GM21786 (cell line): ENCODE measurements at regions not wholly inside any gene's neighbourhood (a gene's known extent, or its start where the extent isn't known, plus 50 kb on each side); places are given as distances from the start of the nearest gene placed in this dataset.

Experiments
- ATAC-seq: cut with Tn5 transposase; IDR thresholded peaks from one replicate; pipeline ENCODE4 v1.9.1; 2021; ENCODE audit not compliant: unreplicated experiment

- no peak for ATAC-seq
These were observed 317.4 kb downstream of the SLC4A3 start for GRCh38 chr2:219944866-219945265.

- ATAC-seq = no peak
These were observed 318.6 kb downstream of the SLC4A3 start for GRCh38 chr2:219946021-219946420.

- ATAC-seq = no peak
These were observed 319.1 kb downstream of the SLC4A3 start for GRCh38 chr2:219946529-219946928.

- no peak for ATAC-seq
These were observed 320.1 kb downstream of the SLC4A3 start for GRCh38 chr2:219947575-219947974.

- ATAC-seq = no peak
These were observed 321.6 kb downstream of the SLC4A3 start for GRCh38 chr2:219949053-219949452.

- no peak for ATAC-seq
These were observed 323.7 kb downstream of the SLC4A3 start for GRCh38 chr2:219951099-219951498.

- no peak for ATAC-seq
These were observed 326.9 kb downstream of the SLC4A3 start for GRCh38 chr2:219954331-219954730.

GRCh38 chr2:219957820-219958219 is 330.4 kb downstream of the SLC4A3 start:
- ATAC-seq = no peak

- ATAC-seq = no peak
These were observed 331.5 kb downstream of the SLC4A3 start for GRCh38 chr2:219958941-219959340.

- no peak for ATAC-seq
These were observed 332.0 kb downstream of the SLC4A3 start for GRCh38 chr2:219959471-219959870.

GRCh38 chr2:219961947-219962498 is 334.6 kb downstream of the SLC4A3 start:
- no peak for ATAC-seq

GRCh38 chr2:219962801-219963200 is 335.4 kb downstream of the SLC4A3 start:
- no peak for ATAC-seq

GRCh38 chr2:219965287-219966194 is 338.1 kb downstream of the SLC4A3 start:
- ATAC-seq = no peak

- ATAC-seq = no peak
These were observed 340.1 kb downstream of the SLC4A3 start for GRCh38 chr2:219967247-219968245.

GRCh38 chr2:219968685-219969345 is 341.4 kb downstream of the SLC4A3 start:
- no peak for ATAC-seq

GRCh38 chr2:219969508-219969907 is 342.1 kb downstream of the SLC4A3 start:
- no peak for ATAC-seq

- ATAC-seq = no peak
These were observed 345.7 kb downstream of the SLC4A3 start for GRCh38 chr2:219973136-219973535.

- ATAC-seq = no peak
These were observed 349.4 kb downstream of the SLC4A3 start for GRCh38 chr2:219976871-219977270.

GRCh38 chr2:219980638-219981037 is 353.2 kb downstream of the SLC4A3 start:
- ATAC-seq = no peak

GRCh38 chr2:219983836-219984235 is 356.4 kb downstream of the SLC4A3 start:
- ATAC-seq = no peak

GRCh38 chr2:219985017-219985416 is 357.6 kb downstream of the SLC4A3 start:
- no peak for ATAC-seq
